ENCODE measurements at regions not wholly inside any gene's neighbourhood (a gene's known extent, or its start where the extent isn't known, plus 50 kb on each side); places are given as distances from the start of the nearest gene placed in this dataset.

DNA sequence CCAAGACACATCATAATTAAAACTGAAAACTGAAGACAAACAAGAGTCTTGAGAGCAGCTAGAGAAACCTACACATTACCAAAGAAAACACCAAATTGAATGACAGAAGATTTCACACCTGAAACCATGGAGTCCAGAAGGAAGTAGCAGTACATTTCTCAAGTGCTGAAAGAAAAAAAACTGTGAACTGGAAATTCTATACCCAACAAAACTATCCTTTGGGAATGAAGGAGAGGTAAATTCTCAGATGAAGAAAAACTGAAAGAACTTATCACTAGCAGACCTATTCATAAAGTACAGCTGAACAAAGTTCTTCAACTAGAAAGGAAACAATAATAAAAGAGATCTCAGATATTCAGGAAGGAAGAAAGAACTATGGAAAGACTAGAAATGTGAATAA is 198.7 kb upstream of the ZNF507 start:
- peak; percentile 96 for FAIRE-seq
- POLR2A ChIA-PET: no interaction called here
- H3K27ac ChIP-seq: no peak overlapping the region
- peaks cover 25% of the 10 kb centered on the region for H3K9me3 ChIP-seq
- no peak overlapping the region for H3K4me3 ChIP-seq
- H3K4me1 ChIP-seq: no peaks in the 10 kb centered on the region
- ATAC-seq: no peak
- DNase-seq (ENCODE audit: low read depth in 1 of 2, low spot score in 1 of 2): no peak
- TF ChIP-seq FOSL2 (IDR thresholded peaks at IDR 0.05) (no peak), FOSL2 (CRISPR knock-in tag; IDR thresholded peaks at IDR 0.05) (no peak), FOSB (CRISPR knock-in tag; IDR thresholded peaks at IDR 0.05) (no peak), POLR2AphosphoS2 (conservative IDR thresholded peaks at IDR 0.05; ENCODE audit: low read length) (no peak), ESRRA (IDR thresholded peaks at IDR 0.05; ENCODE audit: borderline replicate concordance, low read length) (no peak), CHD2 (IDR thresholded peaks at IDR 0.05; ENCODE audit: low read length, partially characterized antibody) (no peak), HEYL (CRISPR knock-in tag; IDR thresholded peaks at IDR 0.05) (no peak), CTCF (IDR thresholded peaks at IDR 0.05) (no peak), EHF (CRISPR knock-in tag; IDR thresholded peaks at IDR 0.05) (no peak), RNF2 (IDR thresholded peaks at IDR 0.05; ENCODE audit: borderline replicate concordance, low read depth) (no peak), EP300 (IDR thresholded peaks at IDR 0.05) (no peak), SREBF2 (IDR thresholded peaks at IDR 0.05) (no peak), FOXS1 (CRISPR knock-in tag; IDR thresholded peaks at IDR 0.05) (no peak), NFE2L2 (conservative IDR thresholded peaks at IDR 0.05; ENCODE audit: low read length) (no peak), KDM5A (IDR thresholded peaks at IDR 0.05) (no peak), HOXB13 (CRISPR knock-in tag; IDR thresholded peaks at IDR 0.05; ENCODE audit: low read depth) (no peak), GATA3 (IDR thresholded peaks at IDR 0.05; ENCODE audit: borderline replicate concordance) (no peak), ZFP36 (IDR thresholded peaks at IDR 0.05; ENCODE audit: borderline replicate concordance, partially characterized antibody) (no peak), HES2 (IDR thresholded peaks at IDR 0.05) (no peak)
- TF ChIP-seq, protein P1, sequence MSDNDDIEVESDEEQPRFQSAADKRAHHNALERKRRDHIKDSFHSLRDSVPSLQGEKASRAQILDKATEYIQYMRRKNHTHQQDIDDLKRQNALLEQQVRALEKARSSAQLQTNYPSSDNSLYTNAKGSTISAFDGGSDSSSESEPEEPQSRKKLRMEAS (IDR thresholded peaks at IDR 0.05): no peak
- TF ChIP-seq, protein P2, sequence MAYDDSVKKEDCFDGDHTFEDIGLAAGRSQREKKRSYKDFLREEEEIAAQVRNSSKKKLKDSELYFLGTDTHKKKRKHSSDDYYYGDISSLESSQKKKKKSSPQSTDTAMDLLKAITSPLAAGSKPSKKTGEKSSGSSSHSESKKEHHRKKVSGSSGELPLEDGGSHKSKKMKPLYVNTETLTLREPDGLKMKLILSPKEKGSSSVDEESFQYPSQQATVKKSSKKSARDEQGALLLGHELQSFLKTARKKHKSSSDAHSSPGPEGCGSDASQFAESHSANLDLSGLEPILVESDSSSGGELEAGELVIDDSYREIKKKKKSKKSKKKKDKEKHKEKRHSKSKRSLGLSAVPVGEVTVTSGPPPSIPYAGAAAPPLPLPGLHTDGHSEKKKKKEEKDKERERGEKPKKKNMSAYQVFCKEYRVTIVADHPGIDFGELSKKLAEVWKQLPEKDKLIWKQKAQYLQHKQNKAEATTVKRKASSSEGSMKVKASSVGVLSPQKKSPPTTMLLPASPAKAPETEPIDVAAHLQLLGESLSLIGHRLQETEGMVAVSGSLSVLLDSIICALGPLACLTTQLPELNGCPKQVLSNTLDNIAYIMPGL (CRISPR knock-in tag; IDR thresholded peaks at IDR 0.05; ENCODE audit: borderline replicate concordance): no peak
- CTCF ChIA-PET: no interaction called here
- H3K4me2 ChIP-seq: no peak overlapping the region

DNA sequence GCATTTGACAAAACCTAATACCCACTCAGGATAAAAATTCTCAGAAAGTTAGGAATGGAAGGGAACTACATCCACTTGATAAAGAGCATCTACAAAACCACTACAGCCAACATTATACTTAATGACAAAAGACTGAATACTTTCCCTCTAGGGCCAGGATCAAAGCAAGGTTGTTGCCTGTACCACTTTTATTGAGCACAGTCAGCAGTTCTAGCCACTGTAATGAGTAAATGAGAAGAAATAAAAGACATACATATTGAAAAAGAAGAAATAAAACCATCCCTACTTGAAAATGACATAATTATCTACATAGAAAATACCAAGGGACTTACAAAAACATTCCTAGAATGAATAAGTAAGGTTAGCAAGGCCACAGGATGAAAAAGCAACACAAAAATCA is 194.8 kb upstream of the ZNF507 start:
- no peak for DNase-seq (ENCODE audit: low read depth in 1 of 2, low spot score in 1 of 2)
- ATAC-seq: no peak
- no peak overlapping the region for H3K4me2 ChIP-seq
- FAIRE-seq: no peak
- no peak overlapping the region for H3K27ac ChIP-seq
- H3K4me3 ChIP-seq: no peak overlapping the region
- POLR2A ChIA-PET: interaction anchor here (0.7 kb wide), 1 partner anchor 316 kb away, joined by 3 read pairs; no protein-coding TSS in a partner anchor
- CTCF ChIA-PET: interaction anchor here (1.0 to 1.1 kb wide), 2 partner anchors 31 kb away, joined by 3 read pairs; no protein-coding TSS in a partner anchor
- TF ChIP-seq NR3C1 (IDR thresholded peaks at IDR 0.05) (no peak), MAFK (IDR thresholded peaks at IDR 0.05; ENCODE audit: partially characterized antibody) (peak; percentile 88)
- H3K4me1 ChIP-seq: no peaks in the 10 kb centered on the region
- H3K9me3 ChIP-seq: peaks cover 25% of the 10 kb centered on the region

DNA sequence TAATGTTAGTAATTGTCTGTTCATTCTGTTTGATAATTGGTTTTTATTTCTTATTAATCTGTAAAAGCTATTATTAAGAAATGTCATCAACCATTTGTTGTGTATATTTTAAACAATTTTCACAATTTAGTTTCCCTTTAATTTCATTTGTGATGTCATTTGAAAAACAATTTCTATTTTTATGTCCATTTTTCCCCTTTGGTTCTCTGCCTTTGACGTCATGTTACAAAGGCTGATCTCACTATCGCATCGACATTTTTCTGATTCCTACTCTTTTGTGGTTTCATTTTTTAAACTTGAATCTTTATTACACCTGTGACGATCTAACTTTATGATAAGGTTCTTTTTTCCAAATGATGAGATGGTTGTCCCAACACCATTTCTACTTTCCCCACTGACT is 191.0 kb upstream of the ZNF507 start:
- CTCF ChIA-PET: no interaction called here
- WGBS (ENCODE audit: missing lambda C conversion rate): 31% methylated on average over 4 of the region's 4 CpGs
- no peak overlapping the region for H3K4me3 ChIP-seq
- FAIRE-seq: peak; percentile 97
- POLR2A ChIA-PET: interaction anchor here (0.6 kb wide), 1 partner anchor 41 kb away, joined by 5 read pairs; no protein-coding TSS in a partner anchor
- DNase-seq (ENCODE audit: low read depth in 1 of 2, low spot score in 1 of 2): no peak
- peaks cover 7% of the 10 kb centered on the region; the same call in 2 of the 3 replicates for H3K9me3 ChIP-seq
- no peak overlapping the region for H3K27ac ChIP-seq
- no peaks in the 10 kb centered on the region for H3K4me1 ChIP-seq
- no peak for ATAC-seq
- no peak overlapping the region for H3K4me2 ChIP-seq
- TF ChIP-seq KDM1A (IDR thresholded peaks at IDR 0.05; ENCODE audit: low read depth): no peak
- TF ChIP-seq CHD2 (IDR thresholded peaks at IDR 0.05; ENCODE audit: low read length, partially characterized antibody): no peak
- no peak for TF ChIP-seq E2F6 (IDR thresholded peaks at IDR 0.05; ENCODE audit: borderline replicate concordance, low read depth)
- TF ChIP-seq TP53 (CRISPR knock-in tag; IDR thresholded peaks at IDR 0.05): no peak
- no peak for TF ChIP-seq FOSL2 (IDR thresholded peaks at IDR 0.05)
- TF ChIP-seq FOSL2 (CRISPR knock-in tag; IDR thresholded peaks at IDR 0.05): no peak
- no peak for TF ChIP-seq POLR2AphosphoS2 (conservative IDR thresholded peaks at IDR 0.05; ENCODE audit: low read length)
- TF ChIP-seq HOXA7 (CRISPR knock-in tag; IDR thresholded peaks at IDR 0.05): no peak
- TF ChIP-seq NFE2L2 (conservative IDR thresholded peaks at IDR 0.05; ENCODE audit: low read length): no peak
- no peak for TF ChIP-seq PHF8 (IDR thresholded peaks at IDR 0.05; ENCODE audit: borderline replicate concordance, low read depth)
- no peak for TF ChIP-seq JUN (IDR thresholded peaks at IDR 0.05)
- no peak for TF ChIP-seq NPAS2 (CRISPR knock-in tag; IDR thresholded peaks at IDR 0.05; ENCODE audit: borderline replicate concordance)
- TF ChIP-seq EHF (CRISPR knock-in tag; IDR thresholded peaks at IDR 0.05): no peak
- no peak for TF ChIP-seq EHMT2 (IDR thresholded peaks at IDR 0.05; ENCODE audit: low read depth)
- TF ChIP-seq, protein P3, sequence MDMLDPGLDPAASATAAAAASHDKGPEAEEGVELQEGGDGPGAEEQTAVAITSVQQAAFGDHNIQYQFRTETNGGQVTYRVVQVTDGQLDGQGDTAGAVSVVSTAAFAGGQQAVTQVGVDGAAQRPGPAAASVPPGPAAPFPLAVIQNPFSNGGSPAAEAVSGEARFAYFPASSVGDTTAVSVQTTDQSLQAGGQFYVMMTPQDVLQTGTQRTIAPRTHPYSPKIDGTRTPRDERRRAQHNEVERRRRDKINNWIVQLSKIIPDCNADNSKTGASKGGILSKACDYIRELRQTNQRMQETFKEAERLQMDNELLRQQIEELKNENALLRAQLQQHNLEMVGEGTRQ (IDR thresholded peaks at IDR 0.05): no peak

Data from A549 (cell line).